ENCODE measurements at regions not wholly inside any gene's neighbourhood (a gene's known extent, or its start where the extent isn't known, plus 50 kb on each side); places are given as distances from the start of the nearest gene placed in this dataset.
"Not testable (repeated sequence)": the region's sequence is repeated elsewhere in the genome, so short reads cannot be mapped to it uniquely, and the experiment has no call there.

DNA sequence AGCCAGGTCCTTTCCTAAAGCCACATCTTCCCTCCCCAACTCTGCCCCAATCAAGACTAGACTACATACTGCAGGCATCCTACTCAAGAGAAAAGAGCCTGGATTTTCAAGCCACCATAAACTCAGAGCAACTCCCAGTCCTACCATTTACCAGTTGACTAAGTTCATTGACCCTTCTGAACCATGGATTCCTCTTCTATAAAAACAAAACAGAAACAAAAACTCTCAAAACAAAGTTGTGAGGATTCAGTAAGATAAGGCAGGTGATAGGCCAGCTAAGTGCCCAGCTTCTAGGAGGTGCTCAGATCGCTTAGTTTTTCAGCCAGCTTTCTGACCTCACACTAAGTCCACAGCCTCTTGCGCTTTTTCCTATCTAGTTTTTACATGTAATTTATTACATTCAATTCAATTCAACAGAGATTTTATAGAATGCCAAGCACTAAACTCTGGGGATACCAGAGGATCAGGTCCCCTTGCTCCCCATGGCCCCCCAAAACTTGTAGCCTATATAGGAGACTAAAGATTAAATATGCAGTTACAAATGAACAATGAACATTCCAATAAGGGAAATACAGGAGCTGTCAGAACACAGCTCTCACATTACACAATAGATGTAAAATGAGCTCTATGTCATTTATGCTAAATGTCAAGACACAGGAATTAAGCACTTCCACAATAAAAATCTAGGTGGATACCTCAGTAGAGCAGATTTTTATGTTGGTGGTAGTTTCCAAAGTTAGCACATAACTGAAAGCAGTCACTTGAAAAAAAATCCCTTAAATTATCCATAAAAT is 104.5 kb upstream of the EGLN3 start:
- no peak overlapping the region for H3K4me3 ChIP-seq (ENCODE audit: low read length)
- peaks cover 2% of the 10 kb centered on the region for H3K4me1 ChIP-seq (ENCODE audit: insufficient read depth, low read length)
- H2AFZ ChIP-seq (ENCODE audit: low read depth, low read length): no peak overlapping the region
- peaks cover 13% of the 10 kb centered on the region for H3K27me3 ChIP-seq (ENCODE audit: insufficient read depth, low read length)
- peaks cover 1% of the 10 kb centered on the region for H3K9me3 ChIP-seq (ENCODE audit: low read length)
- H3K36me3 ChIP-seq (ENCODE audit: insufficient read depth, low read length): no peaks in the 10 kb centered on the region

DNA sequence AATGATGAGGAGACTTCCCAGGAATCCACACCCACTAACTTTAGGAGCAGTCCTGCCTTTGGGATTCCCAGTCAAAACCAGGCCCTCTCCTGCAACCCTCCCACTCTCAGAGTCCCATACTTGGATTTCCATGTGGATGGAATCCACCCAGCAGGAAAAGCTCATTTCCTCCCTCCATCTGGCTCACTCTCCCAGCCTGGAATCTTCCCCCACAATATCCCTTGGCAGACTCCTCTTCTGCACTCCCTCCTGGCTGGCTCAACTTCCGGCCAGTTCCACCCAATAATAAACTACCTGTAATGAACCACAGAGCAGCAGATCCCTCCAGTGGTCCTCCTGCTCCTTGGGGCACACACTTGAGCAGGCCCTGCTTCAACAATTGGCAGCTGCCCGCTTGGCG is 102.8 kb upstream of the EGLN3 start:
- no peak overlapping the region for H3K4me3 ChIP-seq (ENCODE audit: low read length)
- peaks cover 2% of the 10 kb centered on the region for H3K4me1 ChIP-seq (ENCODE audit: insufficient read depth, low read length)
- H2AFZ ChIP-seq (ENCODE audit: low read depth, low read length): no peak overlapping the region
- H3K36me3 ChIP-seq (ENCODE audit: insufficient read depth, low read length): no peaks in the 10 kb centered on the region
- no peaks in the 10 kb centered on the region for H3K27me3 ChIP-seq (ENCODE audit: insufficient read depth, low read length)
- peaks cover 1% of the 10 kb centered on the region for H3K9me3 ChIP-seq (ENCODE audit: low read length)

DNA sequence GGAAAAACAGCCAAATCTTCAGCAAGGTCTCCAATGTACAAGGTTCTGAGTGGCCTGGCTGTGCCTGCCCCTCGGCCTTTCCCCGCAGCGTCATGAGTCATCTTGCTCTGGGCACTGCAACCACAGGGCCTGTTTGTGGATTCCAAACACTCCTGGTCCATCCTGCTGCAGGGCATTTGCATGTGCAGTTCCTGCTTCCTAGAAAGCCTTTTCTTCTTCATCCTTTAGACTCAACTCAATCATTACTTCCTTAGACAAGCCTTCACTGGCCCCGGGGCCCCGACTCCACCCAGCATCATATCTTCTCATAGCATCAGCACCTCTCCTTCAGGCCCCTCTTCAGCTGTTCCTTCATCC is 101.8 kb upstream of the EGLN3 start:
- Histone ChIP-seq H3K27me3 (ENCODE audit: insufficient read depth, low read length) (no peaks in the 10 kb centered on the region), H2AFZ (ENCODE audit: low read depth, low read length) (no peak overlapping the region), H3K9me3 (ENCODE audit: low read length) (no peaks in the 10 kb centered on the region), H3K36me3 (ENCODE audit: insufficient read depth, low read length) (no peaks in the 10 kb centered on the region), H3K4me1 (ENCODE audit: insufficient read depth, low read length) (peaks cover 2% of the 10 kb centered on the region), H3K4me3 (ENCODE audit: low read length) (no peak overlapping the region)

DNA sequence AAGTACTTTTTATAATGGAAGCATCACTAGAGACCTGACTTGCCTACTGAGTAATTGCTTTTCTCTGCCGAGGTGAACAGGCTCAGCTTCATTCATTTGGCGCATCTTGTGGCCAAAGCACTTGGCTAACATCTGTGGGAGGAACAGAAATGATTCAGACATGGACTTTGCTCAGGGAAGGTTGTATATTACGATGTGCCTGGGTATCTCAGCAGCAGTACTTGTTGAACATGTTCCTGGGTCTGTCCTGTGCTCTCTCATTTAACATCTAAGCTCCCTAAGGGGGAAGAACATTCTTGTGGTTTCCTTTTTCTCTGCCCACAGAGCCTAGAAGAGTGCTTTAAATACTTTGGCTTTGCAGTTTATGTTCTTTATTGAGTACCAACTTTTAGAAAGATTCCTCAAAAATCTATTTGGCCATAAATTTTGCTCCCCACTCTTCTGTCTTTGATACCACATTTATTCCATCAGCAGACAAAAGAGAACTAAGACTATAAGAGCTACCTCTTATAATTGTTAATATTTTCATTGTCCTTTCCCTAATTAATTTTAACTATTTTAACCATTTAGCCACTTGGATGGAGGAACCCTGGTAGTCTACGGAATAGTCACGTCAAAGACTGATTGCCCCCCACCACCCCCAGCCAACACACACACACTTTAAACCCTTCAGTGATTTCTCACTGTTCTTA is 101.2 kb upstream of the EGLN3 start:
- no peak overlapping the region for H3K4me3 ChIP-seq (ENCODE audit: low read length)

DNA sequence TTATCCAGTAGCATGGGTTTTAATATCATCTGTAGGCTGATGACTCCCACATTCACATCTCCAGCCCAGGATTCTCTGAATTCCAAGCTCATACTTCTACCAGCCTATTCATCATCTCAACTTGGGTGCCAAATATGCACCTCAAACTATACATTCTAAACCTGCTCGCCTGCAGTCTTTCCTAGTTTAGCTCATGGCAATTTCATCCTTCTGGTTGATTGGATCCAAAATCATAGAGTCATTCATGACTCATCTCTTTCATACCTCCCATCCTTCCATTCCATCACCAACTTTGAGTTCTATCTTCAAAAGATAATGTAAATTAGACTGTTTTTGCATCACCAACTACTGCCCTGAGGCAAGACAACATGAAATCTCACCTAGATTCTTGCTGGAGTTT is 99.7 kb upstream of the EGLN3 start:
- no peaks in the 10 kb centered on the region for H3K9me3 ChIP-seq (ENCODE audit: low read length)
- H3K36me3 ChIP-seq (ENCODE audit: insufficient read depth, low read length): no peaks in the 10 kb centered on the region
- H3K4me3 ChIP-seq (ENCODE audit: low read length): no peak overlapping the region
- H3K4me1 ChIP-seq (ENCODE audit: insufficient read depth, low read length): no peaks in the 10 kb centered on the region
- H3K27me3 ChIP-seq (ENCODE audit: insufficient read depth, low read length): no peaks in the 10 kb centered on the region
- H2AFZ ChIP-seq (ENCODE audit: low read depth, low read length): no peak overlapping the region

More for the DNA sequence above, 101.2 kb upstream of the EGLN3 start:
- no peak overlapping the region for H2AFZ ChIP-seq (ENCODE audit: low read depth, low read length)
- H3K27me3 ChIP-seq (ENCODE audit: insufficient read depth, low read length): no peaks in the 10 kb centered on the region
- no peaks in the 10 kb centered on the region for H3K9me3 ChIP-seq (ENCODE audit: low read length)
- H3K4me1 ChIP-seq (ENCODE audit: insufficient read depth, low read length): peaks cover 2% of the 10 kb centered on the region
- H3K36me3 ChIP-seq (ENCODE audit: insufficient read depth, low read length): no peaks in the 10 kb centered on the region

DNA sequence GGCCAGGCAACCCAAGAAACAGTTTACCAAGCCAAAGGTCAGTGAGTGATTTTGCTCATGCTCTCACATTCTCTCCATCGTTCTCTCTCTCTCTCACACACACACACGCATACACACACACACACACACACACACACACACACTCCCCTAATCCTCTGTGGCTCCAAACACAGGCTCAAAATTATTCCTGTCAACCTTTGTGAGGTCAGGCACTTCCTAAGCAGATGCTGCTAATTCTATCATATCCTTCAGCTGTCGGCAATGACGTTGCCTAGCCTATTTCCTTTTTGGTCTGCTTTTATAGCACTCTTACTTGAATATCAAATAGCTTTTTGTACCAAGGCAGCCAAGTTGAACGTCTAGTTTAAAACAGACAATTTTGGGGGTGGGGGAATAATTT is 98.9 kb upstream of the EGLN3 start:
- no peaks in the 10 kb centered on the region for H3K9me3 ChIP-seq (ENCODE audit: low read length)
- no peak overlapping the region for H2AFZ ChIP-seq (ENCODE audit: low read depth, low read length)
- H3K27me3 ChIP-seq (ENCODE audit: insufficient read depth, low read length): no peaks in the 10 kb centered on the region
- no peak overlapping the region for H3K4me3 ChIP-seq (ENCODE audit: low read length)
- H3K4me1 ChIP-seq (ENCODE audit: insufficient read depth, low read length): no peaks in the 10 kb centered on the region
- H3K36me3 ChIP-seq (ENCODE audit: insufficient read depth, low read length): no peaks in the 10 kb centered on the region

DNA sequence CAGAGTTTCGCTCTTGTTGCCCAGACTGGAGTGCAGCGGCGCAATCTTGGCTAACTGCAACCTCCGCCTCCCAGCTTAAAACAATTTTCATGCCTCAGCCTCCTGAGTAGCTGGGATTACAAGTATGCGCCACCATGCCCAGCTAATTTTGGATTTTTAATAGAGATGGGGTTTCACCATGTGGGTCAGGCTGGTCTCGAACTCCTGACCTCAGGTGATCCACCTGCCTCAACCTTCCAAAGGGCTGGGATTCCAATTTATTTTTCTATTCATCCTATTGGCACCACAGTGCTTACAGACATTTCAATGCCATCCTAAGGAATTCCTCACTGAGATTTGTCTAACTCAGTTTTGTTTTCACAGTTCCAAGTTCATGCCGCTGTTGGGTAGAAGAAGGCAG is 98.3 kb upstream of the EGLN3 start:
- not testable (repeated sequence) for H3K36me3 ChIP-seq (ENCODE audit: insufficient read depth, low read length); H3K27me3 ChIP-seq (ENCODE audit: insufficient read depth, low read length); H3K4me1 ChIP-seq (ENCODE audit: insufficient read depth, low read length); H3K9me3 ChIP-seq (ENCODE audit: low read length); H3K4me3 ChIP-seq (ENCODE audit: low read length); H2AFZ ChIP-seq (ENCODE audit: low read depth, low read length)

DNA sequence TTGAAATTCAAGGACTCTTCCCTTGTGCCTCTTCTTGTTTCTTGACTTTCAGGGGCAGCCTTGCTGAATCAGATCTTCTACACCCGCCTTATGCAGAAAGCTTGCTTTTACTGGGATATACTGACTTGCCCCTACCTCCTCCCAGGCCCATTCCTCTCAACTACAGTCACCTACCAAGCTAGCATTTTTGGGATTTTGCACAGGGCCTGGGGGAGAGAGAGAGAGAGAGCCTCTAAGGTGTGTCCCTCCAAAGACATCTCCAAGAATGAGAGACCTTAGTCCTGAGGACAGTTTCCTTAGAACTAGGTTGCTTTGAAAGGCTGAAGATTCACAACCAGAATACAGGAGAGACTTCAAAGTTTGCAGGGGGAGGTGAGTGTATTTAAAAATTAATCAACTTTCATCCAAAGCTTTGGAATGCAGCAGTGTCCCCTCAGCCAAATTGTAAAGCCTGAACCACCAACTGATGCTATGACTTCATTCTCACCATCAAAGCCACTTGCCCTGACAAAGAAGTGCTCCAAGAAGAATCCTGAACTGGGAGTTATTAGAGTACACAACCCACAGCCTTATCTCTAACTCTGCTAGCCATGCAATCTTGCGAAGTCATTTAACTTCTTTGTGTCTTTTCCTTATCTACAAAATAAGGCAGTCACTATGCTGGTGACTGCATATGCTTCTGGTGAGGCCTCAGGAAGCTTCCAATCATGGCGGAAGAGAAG is 96.1 kb upstream of the EGLN3 start:
- no peaks in the 10 kb centered on the region for H3K27me3 ChIP-seq (ENCODE audit: insufficient read depth, low read length)
- H3K4me3 ChIP-seq (ENCODE audit: low read length): no peak overlapping the region
- no peak overlapping the region for H2AFZ ChIP-seq (ENCODE audit: low read depth, low read length)
- H3K4me1 ChIP-seq (ENCODE audit: insufficient read depth, low read length): no peaks in the 10 kb centered on the region
- H3K36me3 ChIP-seq (ENCODE audit: insufficient read depth, low read length): no peaks in the 10 kb centered on the region
- H3K9me3 ChIP-seq (ENCODE audit: low read length): no peaks in the 10 kb centered on the region

DNA sequence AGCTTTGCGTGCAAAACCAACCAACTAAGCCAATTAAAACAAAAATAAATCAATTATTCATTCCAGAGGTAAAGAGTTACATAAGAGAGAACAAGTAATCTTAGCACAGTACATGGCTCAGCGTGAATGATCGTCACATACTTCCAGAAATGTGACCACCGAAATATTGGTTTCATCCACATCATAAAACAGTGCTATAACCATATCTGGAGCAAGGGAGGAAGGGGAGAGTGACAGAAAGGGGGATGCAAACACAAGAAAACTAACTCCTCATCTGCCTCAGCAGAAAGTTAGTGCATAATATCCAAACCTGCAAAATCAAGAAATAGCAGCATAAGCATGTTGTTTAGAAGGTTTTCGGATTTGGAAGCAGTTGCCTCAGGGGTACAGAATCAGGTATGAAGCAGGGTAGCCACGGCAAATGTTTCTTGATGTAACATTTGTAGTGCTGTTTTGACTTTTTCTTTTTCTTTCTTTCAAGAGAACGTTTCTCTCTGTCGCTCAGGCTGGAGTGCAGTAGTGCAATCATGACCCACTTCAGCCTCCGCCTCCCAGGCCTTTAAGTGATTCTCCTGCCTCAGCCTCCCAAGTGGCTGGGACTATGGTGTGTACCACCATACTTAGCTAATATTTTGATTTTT is 93.9 kb upstream of the EGLN3 start:
- Histone ChIP-seq H3K27me3 (ENCODE audit: insufficient read depth, low read length) (no peaks in the 10 kb centered on the region), H3K9me3 (ENCODE audit: low read length) (no peaks in the 10 kb centered on the region), H3K4me1 (ENCODE audit: insufficient read depth, low read length) (no peaks in the 10 kb centered on the region), H3K4me3 (ENCODE audit: low read length) (no peak overlapping the region), H2AFZ (ENCODE audit: low read depth, low read length) (no peak overlapping the region), H3K36me3 (ENCODE audit: insufficient read depth, low read length) (no peaks in the 10 kb centered on the region)

DNA sequence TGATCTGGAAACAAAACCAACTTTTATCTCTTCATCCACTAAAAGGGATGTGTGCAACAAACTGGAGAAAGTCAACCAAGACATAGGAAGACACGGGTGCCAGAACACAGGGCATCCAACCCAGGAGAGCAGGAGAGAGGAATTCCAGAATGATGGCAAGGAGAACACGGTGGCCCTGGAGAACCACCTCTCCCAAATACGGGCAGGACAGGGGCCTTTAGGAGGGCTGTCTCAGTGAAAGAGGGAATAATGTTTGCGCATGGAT is 93.4 kb upstream of the EGLN3 start:
- H3K4me3 ChIP-seq (ENCODE audit: low read length): no peak overlapping the region
- H3K36me3 ChIP-seq (ENCODE audit: insufficient read depth, low read length): no peaks in the 10 kb centered on the region
- H3K9me3 ChIP-seq (ENCODE audit: low read length): no peaks in the 10 kb centered on the region
- no peaks in the 10 kb centered on the region for H3K27me3 ChIP-seq (ENCODE audit: insufficient read depth, low read length)
- no peak overlapping the region for H2AFZ ChIP-seq (ENCODE audit: low read depth, low read length)
- no peaks in the 10 kb centered on the region for H3K4me1 ChIP-seq (ENCODE audit: insufficient read depth, low read length)

DNA sequence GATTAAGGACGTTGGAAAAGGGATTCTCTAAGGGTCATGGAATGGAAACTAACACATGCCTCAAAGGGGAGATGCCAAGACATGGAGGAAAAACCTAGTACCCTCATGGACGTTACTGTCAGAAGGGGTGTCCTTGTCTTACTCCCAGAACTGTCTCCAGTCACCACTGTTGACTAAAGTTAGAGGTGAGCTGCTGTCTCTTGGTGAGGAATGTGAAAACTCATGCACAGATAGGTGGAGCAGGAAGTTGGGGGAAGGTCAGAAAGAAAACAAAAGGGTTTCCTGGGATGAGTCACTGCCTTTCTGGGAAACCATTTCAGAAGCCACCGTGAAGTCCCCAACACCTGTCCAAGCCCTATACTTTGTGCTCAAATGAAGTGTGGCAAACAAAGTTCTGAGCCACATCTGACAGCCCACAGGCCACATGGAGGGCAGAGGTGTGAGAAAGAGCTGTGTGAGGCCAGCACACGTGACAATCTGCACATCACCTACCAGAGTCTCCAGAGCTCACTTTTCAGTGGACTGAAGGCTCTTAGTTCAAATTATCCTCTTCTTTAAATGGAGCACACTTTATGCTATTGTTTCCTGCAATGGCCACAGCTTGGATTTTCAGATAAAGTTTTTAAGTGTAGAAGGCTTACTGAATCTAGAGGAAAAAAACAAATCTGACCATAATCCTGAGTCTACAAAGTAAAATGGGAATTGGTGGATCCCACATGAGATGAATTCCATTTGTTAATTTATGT is 92.9 kb upstream of the EGLN3 start:
- H3K9me3 ChIP-seq (ENCODE audit: low read length): no peaks in the 10 kb centered on the region
- no peaks in the 10 kb centered on the region for H3K36me3 ChIP-seq (ENCODE audit: insufficient read depth, low read length)
- H2AFZ ChIP-seq (ENCODE audit: low read depth, low read length): no peak overlapping the region
- no peaks in the 10 kb centered on the region for H3K4me1 ChIP-seq (ENCODE audit: insufficient read depth, low read length)
- no peak overlapping the region for H3K4me3 ChIP-seq (ENCODE audit: low read length)
- peaks cover under 1% of the 10 kb centered on the region for H3K27me3 ChIP-seq (ENCODE audit: insufficient read depth, low read length)

DNA sequence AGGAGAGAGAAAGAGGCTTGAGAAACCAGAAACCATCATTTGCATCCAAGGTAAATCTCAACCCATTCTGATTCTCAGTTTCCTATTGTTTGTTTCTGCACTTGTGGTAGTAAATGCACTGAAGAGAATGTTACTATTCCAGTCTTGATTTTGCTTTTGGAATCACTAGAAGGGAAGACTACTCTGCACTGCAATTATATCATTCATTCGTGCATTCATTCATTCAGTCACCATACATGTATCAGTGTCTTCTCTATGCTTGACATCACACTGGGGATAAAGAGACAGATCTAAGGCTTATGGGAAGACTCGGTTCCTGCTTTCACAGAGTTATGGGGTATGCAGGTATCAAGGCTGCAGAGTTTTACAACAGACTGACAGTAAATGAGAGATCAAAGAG is 90.3 kb upstream of the EGLN3 start:
- no peaks in the 10 kb centered on the region for H3K36me3 ChIP-seq (ENCODE audit: insufficient read depth, low read length)
- H3K27me3 ChIP-seq (ENCODE audit: insufficient read depth, low read length): peaks cover 3% of the 10 kb centered on the region
- no peaks in the 10 kb centered on the region for H3K9me3 ChIP-seq (ENCODE audit: low read length)
- no peak overlapping the region for H2AFZ ChIP-seq (ENCODE audit: low read depth, low read length)
- no peak overlapping the region for H3K4me3 ChIP-seq (ENCODE audit: low read length)
- H3K4me1 ChIP-seq (ENCODE audit: insufficient read depth, low read length): no peaks in the 10 kb centered on the region

DNA sequence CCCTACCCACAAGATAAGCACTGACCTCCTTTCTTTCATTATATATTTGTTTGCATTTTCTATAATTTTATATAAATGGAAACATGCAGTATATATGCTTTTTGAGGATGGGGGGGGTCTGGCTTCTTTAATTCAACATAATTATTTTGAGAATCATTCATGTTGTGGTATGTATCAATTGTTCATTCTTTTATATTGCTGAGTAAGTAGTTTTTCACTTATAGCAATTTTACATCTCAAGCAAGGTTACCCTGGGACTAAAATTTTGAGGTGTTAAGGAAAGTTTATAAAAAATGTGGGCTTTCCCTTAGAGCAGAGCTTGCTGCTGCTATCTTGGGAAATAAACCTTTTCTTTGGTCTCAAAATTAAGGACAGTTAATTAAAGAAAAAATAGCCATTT is 89.9 kb upstream of the EGLN3 start:
- no peak overlapping the region for H2AFZ ChIP-seq (ENCODE audit: low read depth, low read length)
- H3K36me3 ChIP-seq (ENCODE audit: insufficient read depth, low read length): no peaks in the 10 kb centered on the region
- no peak overlapping the region for H3K4me3 ChIP-seq (ENCODE audit: low read length)
- no peaks in the 10 kb centered on the region for H3K9me3 ChIP-seq (ENCODE audit: low read length)
- no peaks in the 10 kb centered on the region for H3K4me1 ChIP-seq (ENCODE audit: insufficient read depth, low read length)
- H3K27me3 ChIP-seq (ENCODE audit: insufficient read depth, low read length): peaks cover 3% of the 10 kb centered on the region
